Islet precursor cell (in vitro differentiated cells): ENCODE measurements at regions not wholly inside any gene's neighbourhood (a gene's known extent, or its start where the extent isn't known, plus 50 kb on each side); places are given as distances from the start of the nearest gene placed in this dataset.

Source experiments
- DNase-seq: peaks from one replicate; pipeline ENCODE4 v3.0.0-alpha.2; 2018

DNA sequence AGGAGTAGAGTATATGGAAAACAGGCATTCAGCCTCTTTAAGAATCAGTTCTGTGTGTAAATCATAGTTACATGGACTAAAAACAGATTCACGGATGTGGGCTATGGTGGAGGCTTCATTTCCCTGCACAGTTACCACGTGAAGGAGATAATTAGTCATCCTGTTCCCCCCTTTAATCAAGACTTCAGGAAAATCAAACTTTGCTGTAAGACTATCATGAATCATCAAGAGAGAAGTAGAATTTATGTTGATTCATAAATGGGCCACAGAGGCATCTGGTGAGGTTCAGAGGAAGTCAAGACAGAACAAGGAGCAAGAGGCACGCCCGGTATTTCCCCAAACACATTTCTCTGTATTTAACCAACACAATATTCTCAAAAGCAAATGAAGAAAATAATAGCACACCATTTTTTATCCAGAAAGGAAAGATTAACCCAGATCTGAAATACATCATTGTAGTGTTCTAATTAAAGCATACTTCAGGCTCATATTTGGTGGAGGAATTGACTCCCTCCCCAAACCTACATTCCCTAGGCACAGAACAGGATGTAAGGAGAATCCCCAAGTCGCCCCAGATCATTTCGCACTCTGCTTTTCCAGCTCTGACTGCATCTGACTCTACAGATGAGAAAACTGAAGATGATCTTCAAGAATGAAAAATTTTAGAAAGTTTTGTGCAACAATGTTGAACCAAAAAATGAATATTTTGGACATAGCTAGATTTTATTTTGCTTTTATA, 175.8 kb upstream of the GAS1 start:
- DNase-seq = no peak

DNA sequence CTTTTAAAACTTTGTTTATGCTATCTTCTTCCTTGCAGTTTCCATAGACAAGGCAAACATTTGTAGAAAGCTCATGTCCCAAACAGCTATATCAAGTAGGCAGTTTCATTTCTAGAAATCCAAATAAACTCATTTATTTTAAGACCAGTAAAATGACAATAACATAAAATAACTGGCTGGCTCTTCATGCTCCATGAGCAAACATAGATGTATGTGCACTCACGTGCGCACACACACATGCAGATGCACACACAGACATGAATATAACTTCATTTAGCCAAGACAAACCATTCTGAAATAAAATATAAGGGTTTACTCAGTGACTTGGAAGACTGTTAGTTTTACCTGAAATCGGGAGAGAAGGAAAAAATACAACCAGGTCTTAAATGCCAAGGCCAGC, 176.5 kb upstream of the GAS1 start:
- no peak for DNase-seq

DNA sequence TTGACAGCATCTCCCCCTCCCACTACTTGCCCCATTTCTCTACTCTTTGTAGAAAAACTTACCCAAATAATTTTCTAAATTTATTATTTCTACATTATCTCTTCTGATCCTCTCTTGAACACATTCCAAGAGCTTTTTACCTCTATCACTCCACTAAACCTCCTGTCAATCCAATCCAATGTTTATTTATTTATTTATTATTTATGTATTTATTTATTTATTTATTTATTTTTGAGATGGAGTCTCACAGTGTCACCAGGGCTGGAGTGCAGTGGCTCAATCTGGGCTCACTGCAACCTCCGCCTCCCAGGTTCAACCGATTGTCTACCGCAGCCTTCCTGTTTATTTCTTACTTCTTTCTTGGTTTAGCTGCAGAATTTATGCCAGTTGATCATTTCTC, 178.5 kb upstream of the GAS1 start:
- no peak for DNase-seq

DNA sequence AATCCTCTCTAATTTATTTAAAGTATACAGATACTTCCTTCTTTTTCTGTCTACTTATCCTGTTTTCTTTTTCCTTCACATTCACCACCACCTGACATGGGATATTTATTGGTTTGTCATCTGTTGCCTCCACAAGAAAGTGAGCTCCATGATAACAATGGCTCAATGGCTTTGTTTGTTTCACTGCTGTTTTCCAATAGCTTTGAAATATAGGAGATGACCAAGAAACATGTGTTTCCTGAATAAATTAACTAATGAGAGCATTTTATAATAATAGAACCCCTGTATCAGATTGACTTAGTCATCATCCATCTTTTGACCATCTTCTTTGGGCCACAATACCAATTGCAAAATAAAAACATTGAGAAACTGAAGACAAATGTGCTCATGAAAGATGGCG, 180.2 kb upstream of the GAS1 start:
- DNase-seq = no peak

DNA sequence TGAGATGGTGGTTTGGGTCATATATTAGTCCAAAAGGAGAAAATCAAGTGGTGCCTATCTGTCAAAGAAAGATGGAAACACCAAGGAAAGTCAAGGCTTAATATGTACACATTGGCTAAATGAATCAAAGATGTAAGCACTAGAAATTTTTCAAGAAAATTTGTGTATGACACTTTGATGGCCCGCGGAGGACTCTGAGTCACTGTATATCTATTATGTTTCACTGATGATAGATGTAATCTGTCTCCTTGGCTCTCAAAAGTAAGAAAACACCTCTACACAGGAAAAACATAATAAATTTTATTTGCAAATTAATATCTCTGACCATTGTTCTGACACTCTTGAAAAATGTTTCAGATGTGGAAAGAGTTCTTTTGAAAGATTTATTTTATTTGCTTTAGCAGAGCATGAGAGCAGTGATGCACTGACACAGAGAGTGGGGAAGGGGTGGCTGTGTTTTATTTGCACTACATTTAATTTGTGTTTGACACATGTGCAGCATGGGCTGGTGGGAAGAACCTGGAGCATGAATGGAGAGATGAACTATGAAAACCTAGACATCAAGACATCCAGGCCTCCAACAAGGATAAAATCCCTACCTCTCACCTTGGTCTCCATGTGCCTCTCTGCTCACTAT, 180.8 kb upstream of the GAS1 start:
- no peak for DNase-seq

DNA sequence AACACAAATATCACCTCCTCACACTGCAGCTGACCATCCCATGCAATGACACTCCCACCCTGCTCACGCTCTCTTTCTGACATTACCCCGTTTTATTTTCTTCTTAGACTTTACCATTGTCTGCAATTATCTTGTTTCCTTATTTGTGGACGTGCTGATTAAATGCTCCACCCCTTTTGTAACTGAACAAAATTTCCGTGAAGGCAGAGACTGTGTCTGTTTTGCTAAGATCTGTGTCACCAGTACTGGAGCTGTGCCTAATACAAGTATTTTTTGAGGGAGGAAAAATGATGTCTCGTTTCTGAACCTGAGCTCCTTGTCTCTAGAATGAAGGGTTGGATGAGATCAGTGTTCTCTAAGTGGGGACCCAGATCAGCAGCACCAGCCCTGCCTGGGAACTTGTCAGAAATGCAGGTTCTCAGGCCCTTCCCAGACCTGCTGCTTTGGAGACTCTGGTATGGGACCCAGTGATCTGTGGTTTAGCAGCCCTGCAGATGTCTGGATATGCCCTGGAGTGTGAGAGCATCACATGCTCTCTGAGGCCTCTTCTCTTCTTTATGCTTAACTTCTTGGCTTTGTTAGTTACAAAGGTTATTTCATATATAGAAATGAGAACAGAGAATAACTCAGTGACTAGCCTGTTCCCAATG, 181.7 kb upstream of the GAS1 start:
- no peak for DNase-seq

DNA sequence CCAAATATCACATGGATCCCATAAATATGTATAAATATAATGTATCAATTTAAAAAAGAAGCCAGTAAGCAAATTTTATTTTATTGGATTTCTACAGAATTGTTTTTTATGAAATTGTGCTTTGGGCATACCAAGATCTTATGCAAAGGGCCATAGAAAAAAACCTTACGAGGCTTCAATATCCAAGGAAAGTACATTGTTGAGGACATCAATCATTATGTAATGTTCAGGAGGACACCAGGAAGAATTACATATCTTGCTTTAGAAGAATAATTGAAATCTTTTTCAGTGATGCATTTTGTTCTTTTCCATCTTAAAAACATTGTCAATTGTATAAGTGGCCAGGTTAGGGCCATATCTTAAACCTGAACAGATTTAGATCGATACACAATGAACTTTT, 187.8 kb upstream of the GAS1 start:
- no peak for DNase-seq

DNA sequence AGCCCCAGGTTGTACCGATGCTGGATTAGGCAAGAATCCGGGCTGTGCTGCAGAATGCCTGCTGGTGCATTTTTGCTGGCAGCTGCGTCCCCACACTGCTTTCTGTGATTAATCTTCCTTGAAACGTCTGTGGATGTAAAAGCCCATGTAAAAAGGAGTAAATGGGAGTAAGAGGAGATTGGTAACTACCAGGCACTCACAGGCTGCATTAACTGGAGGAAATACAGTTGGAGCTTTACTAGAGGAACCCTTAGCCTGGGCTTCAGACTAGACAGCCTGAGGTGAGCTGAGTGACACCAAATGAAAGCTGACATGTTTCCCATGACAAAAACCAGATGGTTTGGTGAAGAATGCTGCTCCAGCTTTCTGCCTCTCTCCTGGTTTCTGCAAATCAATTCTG, 190.4 kb upstream of the GAS1 start:
- peak; percentile 71 for DNase-seq

DNA sequence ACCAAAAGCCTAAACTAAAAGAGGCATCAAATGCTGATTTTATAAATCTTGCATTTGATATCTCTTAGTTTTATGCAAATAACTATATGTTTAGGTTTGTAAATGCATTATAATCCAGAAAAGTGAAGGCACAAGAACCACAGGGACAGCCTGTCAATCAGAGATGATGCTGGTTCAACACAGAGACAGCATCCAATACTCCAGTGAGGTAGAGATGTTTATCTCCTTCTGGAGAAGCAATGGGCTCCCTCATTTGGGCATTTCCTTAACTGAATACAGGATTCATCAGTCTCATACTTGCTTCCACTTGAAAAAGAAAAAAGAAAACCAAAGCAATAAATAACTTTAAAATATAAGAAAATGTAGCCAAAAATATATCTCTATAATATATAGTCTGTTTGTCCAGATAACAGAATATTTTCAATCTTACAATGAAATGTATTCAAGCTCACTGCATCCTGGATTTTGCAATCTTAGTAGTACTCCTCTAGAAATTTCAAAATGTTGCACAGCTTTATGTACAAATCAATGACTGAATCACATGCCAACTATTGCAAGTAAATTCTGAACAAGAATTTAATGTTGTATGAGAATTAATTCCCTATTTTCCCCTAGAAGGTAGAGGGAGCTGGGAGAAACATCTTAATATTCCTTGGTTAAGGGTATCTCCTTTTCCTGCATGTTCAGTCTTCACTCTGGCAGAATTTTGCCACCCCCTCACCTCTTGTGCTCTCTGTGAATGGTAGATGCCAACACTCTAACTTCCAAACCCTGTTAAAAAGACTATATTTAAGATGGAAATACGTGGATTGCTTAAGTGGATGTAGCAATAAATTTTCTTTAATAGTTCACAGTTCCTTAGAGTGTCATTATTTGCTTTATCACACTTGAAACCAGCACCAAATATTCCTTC, 191.1 kb upstream of the GAS1 start:
- no peak for DNase-seq

DNA sequence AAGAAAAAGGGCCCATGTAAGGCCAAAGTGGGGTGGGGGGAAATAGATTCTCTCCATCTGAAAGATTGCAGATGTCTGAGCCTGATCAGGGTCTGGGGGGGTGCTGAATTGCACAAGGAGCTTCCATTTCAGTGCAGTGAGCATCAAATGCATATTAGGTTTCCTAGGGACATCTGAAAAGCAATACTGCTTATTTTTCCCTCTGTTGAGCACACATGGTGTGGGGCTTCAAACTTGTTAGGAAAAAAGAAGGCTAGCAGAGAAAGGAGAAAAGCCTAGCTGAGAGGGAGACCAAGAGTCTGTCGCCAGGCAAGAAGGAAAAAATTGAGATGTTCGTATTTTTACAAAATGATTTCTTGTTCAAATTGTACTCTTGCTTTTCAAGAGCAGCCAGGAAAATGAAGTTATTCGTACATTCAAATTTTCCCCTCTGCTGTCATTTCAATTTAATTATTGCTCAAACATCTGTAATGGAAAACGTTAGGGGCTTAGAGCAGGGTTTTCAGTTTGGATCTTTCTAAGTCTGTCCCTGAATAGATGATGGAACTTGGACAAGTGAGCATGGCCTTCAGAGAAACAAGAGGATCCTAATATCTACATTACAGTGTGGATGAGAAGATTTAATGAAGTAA, 191.9 kb upstream of the GAS1 start:
- DNase-seq = no peak

DNA sequence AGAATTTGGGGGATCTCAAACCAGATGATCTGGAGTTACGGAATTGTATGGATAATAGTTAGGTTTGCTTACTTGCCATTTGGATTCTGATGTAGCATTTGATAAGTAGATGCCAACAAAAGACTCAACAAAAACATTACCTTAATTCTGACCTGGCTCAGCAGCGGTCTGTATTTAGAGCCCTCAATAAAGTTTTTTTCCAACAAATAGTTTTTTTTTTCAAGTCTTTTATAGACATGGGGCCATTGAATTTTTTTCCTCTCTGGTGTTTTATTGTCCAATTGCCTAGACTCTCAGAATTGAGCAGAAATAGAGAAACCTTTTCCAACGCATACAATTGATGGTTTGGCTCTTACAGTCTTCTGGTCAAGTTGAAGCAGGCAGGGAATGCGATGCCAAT, 192.8 kb upstream of the GAS1 start:
- no peak for DNase-seq

DNA sequence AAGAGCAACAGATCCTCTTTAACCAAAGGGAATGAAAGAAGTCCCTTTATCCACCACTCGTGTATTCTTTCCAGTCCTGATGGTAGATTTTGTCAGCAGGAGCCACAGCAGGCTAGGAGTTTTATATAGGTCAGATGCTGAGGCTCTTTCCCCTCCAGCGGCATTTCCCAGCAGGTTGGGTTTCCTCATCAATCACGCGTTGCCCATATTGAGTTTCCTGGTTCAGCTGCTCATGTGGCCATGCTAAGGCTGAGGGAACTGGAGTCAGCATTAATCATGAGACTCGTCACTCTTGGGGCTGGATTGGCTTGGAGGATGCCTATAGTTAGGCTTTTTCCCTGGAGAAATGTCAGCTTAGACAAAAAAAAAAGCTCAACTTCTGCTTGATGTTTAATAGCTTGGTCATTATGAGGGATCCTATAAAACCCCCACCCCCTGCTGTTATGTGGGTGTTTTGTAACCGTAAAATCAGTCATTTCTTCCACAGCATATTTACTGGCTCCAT, 193.4 kb upstream of the GAS1 start:
- no peak for DNase-seq

DNA sequence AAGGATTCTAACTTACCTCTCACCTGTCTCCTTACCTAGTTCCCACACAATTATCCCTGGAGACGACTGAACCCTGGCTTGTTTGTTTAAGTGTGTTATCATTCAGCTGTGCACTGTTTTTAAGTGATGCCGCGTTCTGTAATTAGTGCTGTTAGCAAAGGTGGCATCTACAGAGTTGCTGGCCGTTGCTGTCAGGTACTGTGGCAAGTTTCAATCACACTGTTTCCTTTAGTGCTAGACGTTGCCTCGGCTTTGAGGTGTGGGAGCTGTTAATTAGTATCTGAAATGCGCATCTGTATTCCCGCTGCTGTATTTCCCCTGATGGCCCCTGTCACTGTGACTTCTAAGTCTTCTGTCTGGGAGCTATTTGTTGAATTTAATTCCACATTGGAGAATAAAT, 193.8 kb upstream of the GAS1 start:
- no peak for DNase-seq

DNA sequence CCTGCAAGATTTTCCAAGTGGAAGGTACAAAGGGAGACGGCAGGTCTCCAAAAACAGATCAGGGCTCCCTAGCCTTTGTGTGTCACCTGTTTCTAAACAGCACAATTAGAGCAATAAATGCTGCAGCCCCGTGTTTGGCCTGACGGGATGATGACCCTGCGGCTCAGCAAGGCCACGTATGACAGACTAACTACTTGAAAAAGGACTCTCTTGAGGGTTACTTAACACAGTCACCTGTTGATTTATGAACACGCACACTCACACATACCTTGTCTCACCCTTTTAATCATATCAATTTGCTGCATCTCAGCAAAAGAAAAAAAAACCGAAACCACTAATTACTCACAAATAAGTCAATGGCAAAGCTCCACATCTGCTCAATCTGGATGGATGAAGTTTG, 199.6 kb upstream of the GAS1 start:
- no peak for DNase-seq

DNA sequence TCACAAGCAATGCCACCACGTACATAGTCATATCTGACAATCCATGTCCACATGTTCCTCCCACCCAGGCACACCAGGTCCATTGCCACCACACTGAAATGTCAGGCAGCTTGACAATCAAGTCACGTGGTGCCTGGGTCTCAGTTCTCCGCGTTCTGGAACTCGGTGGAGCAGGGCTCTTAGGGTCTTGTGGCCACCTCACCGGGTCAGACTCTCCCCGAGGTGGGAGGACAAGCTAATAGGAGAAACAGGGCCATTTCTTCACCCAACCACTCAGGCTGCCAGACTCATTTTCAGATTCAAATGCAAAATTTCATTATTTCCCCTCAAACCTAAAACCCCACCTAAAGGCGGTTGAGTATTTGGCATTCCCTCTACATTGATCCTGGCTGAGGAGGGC, 200.5 kb upstream of the GAS1 start:
- no peak for DNase-seq

DNA sequence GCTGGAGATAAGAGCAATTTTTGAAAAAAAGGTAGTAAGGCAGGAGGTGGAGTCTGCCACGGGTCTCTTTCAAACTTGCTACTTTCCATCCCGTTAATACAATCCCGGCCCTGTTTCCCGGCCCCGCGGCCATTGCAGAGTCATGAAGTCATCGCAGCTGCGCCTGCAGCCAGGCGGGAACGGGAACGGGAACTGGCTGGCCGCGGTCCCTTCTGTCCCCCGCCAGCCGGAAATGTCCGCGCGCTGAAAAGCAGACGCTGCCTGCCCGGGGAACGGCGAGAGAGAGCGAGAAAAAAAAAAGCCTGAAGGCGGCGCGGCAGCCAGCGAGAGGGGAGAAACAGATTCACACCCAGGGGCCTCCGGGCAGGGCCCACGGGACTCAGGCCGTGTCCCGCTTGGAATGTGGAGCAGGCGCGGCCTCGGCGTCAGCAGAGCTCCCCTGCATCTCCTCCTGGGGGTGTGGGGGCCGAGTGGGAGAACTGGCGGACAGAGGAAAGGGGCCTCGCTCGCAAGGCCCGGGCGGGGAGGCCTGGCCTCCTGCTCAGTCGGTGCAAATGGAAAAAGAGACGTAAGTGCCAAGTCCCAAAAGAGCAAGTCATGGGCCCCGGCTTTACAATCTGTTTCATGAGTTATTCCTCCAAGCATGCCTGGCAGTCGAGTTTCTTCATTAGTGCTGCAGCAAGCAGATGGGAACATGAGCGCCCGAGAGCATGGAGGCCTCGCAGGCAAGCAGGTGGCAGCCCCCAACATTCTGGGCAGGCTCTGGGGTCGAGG, 201.2 kb upstream of the GAS1 start:
- peak; percentile 96 for DNase-seq

DNA sequence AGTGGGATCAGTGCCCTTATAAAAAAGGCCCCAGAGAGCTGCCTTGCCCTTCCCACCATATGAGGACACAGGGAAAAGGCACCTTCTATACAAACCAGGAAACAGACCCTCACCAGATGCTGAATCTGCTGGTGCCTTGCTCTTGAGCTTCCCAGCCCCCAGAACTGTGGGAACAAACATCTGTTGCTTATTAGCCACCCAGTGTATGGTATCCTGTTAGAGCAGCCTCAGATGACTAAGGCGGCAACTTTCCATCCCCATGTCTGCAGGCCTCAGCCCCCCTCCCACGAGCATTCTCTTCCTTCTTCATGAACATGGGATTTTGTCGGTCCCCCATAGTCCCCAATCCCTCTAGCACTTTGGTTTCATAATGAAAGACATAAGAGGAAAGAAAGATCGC, 202.5 kb upstream of the GAS1 start:
- no peak for DNase-seq

DNA sequence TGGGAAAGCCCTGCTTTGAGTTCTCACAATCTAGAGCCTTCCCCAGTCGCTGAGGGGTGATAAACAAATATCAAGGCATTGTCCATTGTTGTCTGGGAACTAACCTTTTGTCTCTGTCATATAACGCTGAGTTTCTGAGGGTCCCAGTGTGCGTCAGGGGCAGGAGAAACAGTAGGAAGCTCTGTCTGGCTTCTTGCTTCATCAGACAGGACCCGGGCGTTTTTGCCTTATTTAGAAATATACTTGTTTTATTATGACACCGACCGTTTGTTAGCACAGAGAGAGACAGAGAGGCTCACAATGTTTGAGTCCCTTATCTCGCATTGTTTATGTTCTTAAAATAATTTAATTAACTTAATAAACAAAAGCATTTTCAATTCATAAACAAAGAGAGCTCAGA, 204.9 kb upstream of the GAS1 start:
- no peak for DNase-seq

DNA sequence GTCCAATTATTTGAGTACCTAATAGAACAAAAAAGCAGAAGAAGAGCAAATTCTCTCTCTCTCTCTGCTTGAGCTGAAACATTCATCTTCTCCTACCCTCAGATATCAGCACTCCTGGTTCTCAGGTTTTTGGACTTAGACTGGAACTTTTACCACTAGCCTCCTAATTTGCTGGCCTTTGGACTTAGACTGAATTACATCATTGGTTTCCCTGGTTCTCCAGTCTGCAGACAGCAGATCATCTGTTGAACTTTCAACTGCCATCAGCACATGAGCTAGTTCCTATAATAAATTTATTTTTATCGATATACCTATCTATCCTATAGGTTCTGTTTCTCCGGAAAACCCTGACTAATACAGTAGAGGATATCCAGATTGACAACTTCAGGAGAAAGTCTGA, 208.9 kb upstream of the GAS1 start:
- DNase-seq = no peak

DNA sequence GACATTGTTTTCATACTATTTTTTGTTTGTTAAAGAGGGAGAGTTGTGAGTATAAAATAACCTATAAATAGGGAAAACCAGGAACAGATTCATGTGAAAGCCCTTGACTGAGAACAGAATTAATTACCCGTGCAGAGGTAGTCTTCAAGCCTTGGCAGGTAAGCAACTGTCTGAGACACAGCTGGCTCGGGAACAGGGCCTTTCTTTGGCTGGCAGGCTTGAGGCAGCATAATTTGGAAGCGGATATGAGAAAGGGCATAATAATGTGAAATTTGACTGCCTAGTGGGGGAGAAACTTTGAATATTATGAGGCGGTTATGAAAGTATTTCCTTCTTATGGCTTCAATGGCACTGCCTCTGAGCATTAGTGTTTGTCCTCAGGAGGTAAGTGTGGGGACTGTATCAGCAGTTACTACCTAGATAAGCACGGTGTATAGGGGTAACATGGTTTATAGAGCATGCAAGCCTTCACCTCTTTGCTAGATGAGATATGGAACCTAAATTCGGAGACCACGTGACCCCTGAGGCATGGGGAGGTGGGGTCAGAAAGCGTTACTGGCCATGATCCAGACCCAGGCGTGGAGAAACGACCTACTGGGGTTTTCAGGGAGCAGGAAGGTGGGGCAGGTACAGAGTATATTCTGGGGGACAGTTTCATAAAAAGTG, 210.2 kb upstream of the GAS1 start:
- no peak for DNase-seq

DNA sequence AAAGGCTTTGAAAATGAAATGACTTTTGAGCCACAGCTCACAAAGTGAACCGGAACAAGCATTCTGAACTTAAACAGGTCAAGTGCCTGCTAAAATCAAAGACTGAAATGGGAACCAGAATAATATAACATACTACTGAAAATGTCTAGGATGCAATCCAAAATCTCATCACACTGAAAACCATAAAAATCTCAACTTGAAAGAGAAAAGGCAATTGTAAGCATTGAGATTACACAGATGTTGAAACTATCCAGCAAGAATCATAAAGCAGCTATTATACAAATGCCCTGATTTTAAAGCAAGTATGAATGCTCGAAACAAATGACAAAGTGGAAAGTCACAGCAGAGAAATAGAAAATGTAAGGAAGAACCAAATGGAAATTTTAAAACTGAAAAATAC, 211.5 kb upstream of the GAS1 start:
- DNase-seq = no peak
